ENCODE measurements at regions not wholly inside any gene's neighbourhood (a gene's known extent, or its start where the extent isn't known, plus 50 kb on each side); places are given as distances from the start of the nearest gene placed in this dataset.
A peak's percentile ranks its signal among the peaks of the same experiment; 100 is the strongest.

DNA sequence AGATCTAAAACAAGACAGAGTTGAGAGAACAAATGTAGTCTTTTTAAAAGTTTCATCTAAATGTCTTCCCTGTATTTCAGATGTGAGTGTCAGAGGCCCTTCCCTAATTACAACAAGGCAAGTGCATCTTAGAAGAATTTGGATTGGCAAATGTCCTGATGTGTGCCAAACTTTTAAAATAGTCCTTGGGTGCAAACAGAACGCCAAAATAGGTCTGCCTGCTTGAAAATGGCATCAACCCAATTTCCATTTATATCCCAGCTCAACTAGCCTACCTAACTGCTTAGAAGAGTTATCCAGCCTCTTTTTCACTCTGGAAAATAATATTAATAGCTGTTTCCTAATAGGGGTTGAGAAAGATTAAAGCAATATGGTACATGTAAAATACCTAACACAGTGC, 311.8 kb upstream of the ARRDC4 start:
- Histone ChIP-seq H3K9me3 (replicated peaks in 1 of 2; ENCODE audit: control insufficient read depth in 2 of 2, insufficient read depth in 1 of 2, low read depth in 1 of 2, low read length in 2 of 2) (no peaks in the 10 kb centered on the region), H2BK5ac (ENCODE audit: low read length) (no peak overlapping the region), H3K23ac (ENCODE audit: low read depth, low read length, poor library complexity) (no peak overlapping the region), H3K79me1 (ENCODE audit: low read depth, low read length) (no peaks in the 10 kb centered on the region), H3K14ac (ENCODE audit: low read length) (no peak overlapping the region), H3K4me1 (ENCODE audit: control insufficient read depth in 2 of 2, insufficient read depth in 1 of 2, low read depth in 1 of 2, low read length in 2 of 2) (peaks cover 0 to 3% of the 10 kb centered on the region in 2 donors), H3K27ac (replicated peaks; ENCODE audit: low read length) (no peak overlapping the region), H3K9ac (ENCODE audit: low read depth, low read length, poor library complexity) (no peak overlapping the region), H2AK5ac (ENCODE audit: low read depth, low read length) (no peak overlapping the region), H3K4me3 (ENCODE audit: low read length in 2 of 2) (no peak overlapping the region), H3K27me3 (ENCODE audit: control insufficient read depth in 3 of 3, insufficient read depth in 3 of 3, low read depth in 1 of 3, low read length in 3 of 3) (peaks cover 0 to 20% (median 5%) of the 10 kb centered on the region in 3 experiments), H3K36me3 (replicated peaks in 1 of 2; ENCODE audit: control insufficient read depth in 2 of 2, insufficient read depth in 2 of 2, low read length in 2 of 2) (no peaks in the 10 kb centered on the region), H3K4me2 (ENCODE audit: insufficient read depth, low read length, poor library complexity, severe bottlenecking) (no peak overlapping the region), H2BK120ac (ENCODE audit: low read depth, low read length) (no peak overlapping the region), H2AFZ (ENCODE audit: low read length) (no peak overlapping the region), H2BK15ac (ENCODE audit: low read length) (no peak overlapping the region), H2BK12ac (ENCODE audit: low read length) (no peak overlapping the region), H4K91ac (ENCODE audit: low read depth, low read length, poor library complexity) (no peak overlapping the region), H4K8ac (ENCODE audit: low read depth, low read length) (no peak overlapping the region), H3K4ac (ENCODE audit: low read length) (no peak overlapping the region), H3K18ac (ENCODE audit: low read length) (no peak overlapping the region)
- no peak for DNase-seq (ENCODE audit: low spot score)
- WGBS, 2 donors (ENCODE audit: extremely low coverage in 2 of 2, insufficient read length in 2 of 2, insufficient replicate concordance in 1 of 2): no CpG with 5 or more reads among the region's 1 CpG

DNA sequence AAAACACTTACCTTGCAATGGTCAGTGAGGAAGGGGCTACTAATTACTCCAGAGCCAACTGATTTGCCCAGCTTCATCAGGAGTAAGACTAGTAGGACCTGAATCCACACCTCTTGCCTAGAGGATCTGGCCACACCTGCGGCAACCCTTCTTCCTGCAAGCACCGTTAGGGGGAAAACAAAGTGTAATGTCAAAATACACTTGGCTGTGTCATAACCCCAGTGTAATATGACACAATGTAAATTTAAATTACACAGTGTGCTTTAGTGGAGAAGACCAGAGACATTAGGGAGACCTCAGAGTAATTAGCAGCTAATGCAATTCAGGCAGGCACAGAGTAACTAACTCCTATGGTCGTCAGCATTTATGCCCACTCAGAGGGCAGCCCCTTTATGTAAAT, 308.5 kb upstream of the ARRDC4 start:
- no peak overlapping the region for H3K4me2 ChIP-seq (ENCODE audit: insufficient read depth, low read length, poor library complexity, severe bottlenecking)
- H3K4me1 ChIP-seq (ENCODE audit: control insufficient read depth in 2 of 2, insufficient read depth in 1 of 2, low read depth in 1 of 2, low read length in 2 of 2): peaks cover 1 to 3% of the 10 kb centered on the region in 2 donors
- no peak for DNase-seq (ENCODE audit: low spot score)
- H2BK12ac ChIP-seq (ENCODE audit: low read length): no peak overlapping the region
- no peak overlapping the region for H3K9ac ChIP-seq (ENCODE audit: low read depth, low read length, poor library complexity)
- peaks cover 0 to 27% (median 5%) of the 10 kb centered on the region in 3 experiments for H3K27me3 ChIP-seq (ENCODE audit: control insufficient read depth in 3 of 3, insufficient read depth in 3 of 3, low read depth in 1 of 3, low read length in 3 of 3)
- H2BK120ac ChIP-seq (ENCODE audit: low read depth, low read length): no peak overlapping the region
- no CpG with 5 or more reads among the region's 3 CpGs for WGBS, 2 donors (ENCODE audit: extremely low coverage in 2 of 2, insufficient read length in 2 of 2, insufficient replicate concordance in 1 of 2)
- H4K91ac ChIP-seq (ENCODE audit: low read depth, low read length, poor library complexity): no peak overlapping the region
- no peak overlapping the region for H2AFZ ChIP-seq (ENCODE audit: low read length)
- no peaks in the 10 kb centered on the region for H3K36me3 ChIP-seq (replicated peaks in 1 of 2; ENCODE audit: control insufficient read depth in 2 of 2, insufficient read depth in 2 of 2, low read length in 2 of 2)
- H3K27ac ChIP-seq (replicated peaks; ENCODE audit: low read length): no peak overlapping the region
- no peak overlapping the region for H3K4ac ChIP-seq (ENCODE audit: low read length)
- no peaks in the 10 kb centered on the region for H3K79me1 ChIP-seq (ENCODE audit: low read depth, low read length)
- no peak overlapping the region for H3K18ac ChIP-seq (ENCODE audit: low read length)
- no peak overlapping the region for H3K23ac ChIP-seq (ENCODE audit: low read depth, low read length, poor library complexity)
- no peak overlapping the region for H4K8ac ChIP-seq (ENCODE audit: low read depth, low read length)
- no peak overlapping the region for H2BK15ac ChIP-seq (ENCODE audit: low read length)
- H2AK5ac ChIP-seq (ENCODE audit: low read depth, low read length): no peak overlapping the region
- no peak overlapping the region for H3K4me3 ChIP-seq (ENCODE audit: low read length in 2 of 2)
- H3K14ac ChIP-seq (ENCODE audit: low read length): no peak overlapping the region
- H3K9me3 ChIP-seq (replicated peaks in 1 of 2; ENCODE audit: control insufficient read depth in 2 of 2, insufficient read depth in 1 of 2, low read depth in 1 of 2, low read length in 2 of 2): no peaks in the 10 kb centered on the region
- no peak overlapping the region for H2BK5ac ChIP-seq (ENCODE audit: low read length)

DNA sequence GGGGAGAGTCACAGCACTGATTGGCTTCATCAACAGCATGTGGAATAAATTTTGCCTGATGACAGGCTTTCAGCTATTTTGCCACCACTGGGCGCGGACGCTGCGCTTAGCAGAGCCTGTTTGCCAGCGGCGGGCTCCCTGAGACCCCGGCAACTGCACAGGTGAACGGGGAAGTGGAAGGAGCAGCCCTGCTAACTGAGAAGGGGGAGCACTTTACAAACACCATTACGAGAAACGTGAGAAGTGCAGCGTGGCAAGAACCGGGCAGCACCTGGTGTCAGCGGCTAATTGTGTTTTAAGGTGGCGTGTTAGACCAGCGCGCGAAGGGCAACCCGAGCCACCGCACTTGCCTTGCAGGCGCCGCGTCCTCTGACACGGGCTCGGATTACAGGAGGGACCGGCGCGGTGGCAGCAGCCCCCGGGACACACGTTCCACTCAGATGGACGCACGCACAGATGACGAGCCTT, 307.8 kb upstream of the ARRDC4 start:
- no peak overlapping the region for H2BK5ac ChIP-seq (ENCODE audit: low read length)
- H4K91ac ChIP-seq (ENCODE audit: low read depth, low read length, poor library complexity): no peak overlapping the region
- H2BK12ac ChIP-seq (ENCODE audit: low read length): no peak overlapping the region
- no peak overlapping the region for H3K4ac ChIP-seq (ENCODE audit: low read length)
- WGBS, 2 donors (ENCODE audit: extremely low coverage in 2 of 2, insufficient read length in 2 of 2, insufficient replicate concordance in 1 of 2): no CpG with 5 or more reads among the region's 32 CpGs
- H2AK5ac ChIP-seq (ENCODE audit: low read depth, low read length): no peak overlapping the region
- peaks cover 1 to 3% of the 10 kb centered on the region in 2 donors for H3K4me1 ChIP-seq (ENCODE audit: control insufficient read depth in 2 of 2, insufficient read depth in 1 of 2, low read depth in 1 of 2, low read length in 2 of 2)
- no peaks in the 10 kb centered on the region for H3K9me3 ChIP-seq (replicated peaks in 1 of 2; ENCODE audit: control insufficient read depth in 2 of 2, insufficient read depth in 1 of 2, low read depth in 1 of 2, low read length in 2 of 2)
- peak overlapping the region; percentile 60 for H2AFZ ChIP-seq (ENCODE audit: low read length)
- H3K79me1 ChIP-seq (ENCODE audit: low read depth, low read length): no peaks in the 10 kb centered on the region
- no peak overlapping the region for H2BK15ac ChIP-seq (ENCODE audit: low read length)
- DNase-seq (ENCODE audit: low spot score): peak; percentile 32
- no peak overlapping the region for H2BK120ac ChIP-seq (ENCODE audit: low read depth, low read length)
- H3K36me3 ChIP-seq (replicated peaks in 1 of 2; ENCODE audit: control insufficient read depth in 2 of 2, insufficient read depth in 2 of 2, low read length in 2 of 2): no peaks in the 10 kb centered on the region
- no peak overlapping the region for H3K23ac ChIP-seq (ENCODE audit: low read depth, low read length, poor library complexity)
- H3K14ac ChIP-seq (ENCODE audit: low read length): no peak overlapping the region
- no peak overlapping the region for H3K18ac ChIP-seq (ENCODE audit: low read length)
- H4K8ac ChIP-seq (ENCODE audit: low read depth, low read length): no peak overlapping the region
- H3K4me2 ChIP-seq (ENCODE audit: insufficient read depth, low read length, poor library complexity, severe bottlenecking): peak overlapping the region; percentile 56
- H3K9ac ChIP-seq (ENCODE audit: low read depth, low read length, poor library complexity): no peak overlapping the region
- H3K4me3 ChIP-seq (ENCODE audit: low read length in 2 of 2): peak overlapping the region in 1 of 2 donors; percentile 70
- H3K27me3 ChIP-seq (ENCODE audit: control insufficient read depth in 3 of 3, insufficient read depth in 3 of 3, low read depth in 1 of 3, low read length in 3 of 3): peaks cover 0 to 27% (median 5%) of the 10 kb centered on the region in 3 experiments
- H3K27ac ChIP-seq (replicated peaks; ENCODE audit: low read length): no peak overlapping the region

DNA sequence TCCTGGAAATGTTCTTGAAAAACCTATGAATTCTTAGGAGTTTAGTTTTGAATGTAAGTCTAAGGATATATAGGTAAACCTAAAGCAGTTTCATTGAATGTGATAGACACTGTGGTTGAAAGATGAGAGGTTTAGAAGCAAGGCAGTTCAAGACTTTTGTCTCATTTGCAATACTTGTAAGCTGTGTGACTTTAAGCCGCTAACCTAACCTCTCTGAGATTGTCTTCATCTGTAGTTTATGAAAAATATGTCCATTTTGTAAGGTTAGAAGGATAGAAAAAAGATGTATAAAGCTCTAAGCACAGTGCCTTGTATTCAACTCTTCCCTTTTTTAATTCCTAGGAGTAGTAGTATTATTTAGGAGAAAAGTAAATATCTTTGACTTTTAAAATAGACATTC, 306.6 kb upstream of the ARRDC4 start:
- H2BK12ac ChIP-seq (ENCODE audit: low read length): no peak overlapping the region

More for the DNA sequence above, 306.6 kb upstream of the ARRDC4 start:
- no CpG with 5 or more reads among the region's 1 CpG for WGBS, 2 donors (ENCODE audit: extremely low coverage in 2 of 2, insufficient read length in 2 of 2, insufficient replicate concordance in 1 of 2)
- no peak overlapping the region for H4K8ac ChIP-seq (ENCODE audit: low read depth, low read length)
- no peak overlapping the region for H3K27ac ChIP-seq (replicated peaks; ENCODE audit: low read length)
- H3K27me3 ChIP-seq (ENCODE audit: control insufficient read depth in 3 of 3, insufficient read depth in 3 of 3, low read depth in 1 of 3, low read length in 3 of 3): peaks cover 0 to 27% (median 5%) of the 10 kb centered on the region in 3 experiments
- peaks cover 1 to 3% of the 10 kb centered on the region in 2 donors for H3K4me1 ChIP-seq (ENCODE audit: control insufficient read depth in 2 of 2, insufficient read depth in 1 of 2, low read depth in 1 of 2, low read length in 2 of 2)
- H2BK5ac ChIP-seq (ENCODE audit: low read length): no peak overlapping the region
- no peak overlapping the region for H3K9ac ChIP-seq (ENCODE audit: low read depth, low read length, poor library complexity)
- no peak for DNase-seq (ENCODE audit: low spot score)
- H2AK5ac ChIP-seq (ENCODE audit: low read depth, low read length): no peak overlapping the region
- no peak overlapping the region for H3K4me2 ChIP-seq (ENCODE audit: insufficient read depth, low read length, poor library complexity, severe bottlenecking)
- H2BK15ac ChIP-seq (ENCODE audit: low read length): no peak overlapping the region
- no peaks in the 10 kb centered on the region for H3K79me1 ChIP-seq (ENCODE audit: low read depth, low read length)
- no peak overlapping the region for H3K23ac ChIP-seq (ENCODE audit: low read depth, low read length, poor library complexity)
- no peak overlapping the region for H3K4me3 ChIP-seq (ENCODE audit: low read length in 2 of 2)
- H3K4ac ChIP-seq (ENCODE audit: low read length): no peak overlapping the region
- H3K18ac ChIP-seq (ENCODE audit: low read length): no peak overlapping the region
- H3K36me3 ChIP-seq (replicated peaks in 1 of 2; ENCODE audit: control insufficient read depth in 2 of 2, insufficient read depth in 2 of 2, low read length in 2 of 2): no peaks in the 10 kb centered on the region
- H3K9me3 ChIP-seq (replicated peaks in 1 of 2; ENCODE audit: control insufficient read depth in 2 of 2, insufficient read depth in 1 of 2, low read depth in 1 of 2, low read length in 2 of 2): no peaks in the 10 kb centered on the region
- H2AFZ ChIP-seq (ENCODE audit: low read length): no peak overlapping the region
- H3K14ac ChIP-seq (ENCODE audit: low read length): no peak overlapping the region
- H2BK120ac ChIP-seq (ENCODE audit: low read depth, low read length): no peak overlapping the region
- H4K91ac ChIP-seq (ENCODE audit: low read depth, low read length, poor library complexity): no peak overlapping the region
